Thoracic aorta (tissue), 2 donors: ENCODE measurements at regions not wholly inside any gene's neighbourhood (a gene's known extent, or its start where the extent isn't known, plus 50 kb on each side); places are given as distances from the start of the nearest gene placed in this dataset.

Experiments
- ATAC-seq: fragments of 150-250 bp; one replicate; pipeline ENCODE4 v1.8.0; 2017; ENCODE audit warnings: low read depth; ENCODE audit not compliant: insufficient number of reproducible peaks, low FRiP score
- DNase-seq: peaks from one replicate; pipeline ENCODE4 v3.0.0-alpha.2; 2020; ENCODE audit warnings: low spot score
- H3K27ac ChIP-seq, 2 donors: fragments of 200-600 bp; sonication (generic); 1 replicate in 1 of 2; 2 replicates in 1 of 2; pipeline ENCODE4 v1.5.1; 2016; ENCODE audit warnings: mild to moderate bottlenecking in 2 of 2, moderate library complexity in 2 of 2
- H3K27me3 ChIP-seq: fragments of 200-600 bp; sonication (generic); replicated peaks from 2 replicates; pipeline ENCODE4 v1.6.0; 2016; ENCODE audit warnings: mild to moderate bottlenecking; ENCODE audit not compliant: insufficient read depth
- H3K36me3 ChIP-seq: fragments of 200-600 bp; sonication (generic); one replicate; pipeline ENCODE4 v1.5.1; 2016
- H3K4me1 ChIP-seq, 2 donors: fragments of 200-600 bp; sonication (generic); 1 replicate in 1 of 2; 2 replicates in 1 of 2; pipeline versions ENCODE4 v1.5.1 to v1.6.0; 2016; ENCODE audit warnings: low read depth in 2 of 2, mild to moderate bottlenecking in 1 of 2; ENCODE audit not compliant: control insufficient read depth in 1 of 2
- H3K4me3 ChIP-seq: fragments of 200-600 bp; sonication (generic); 2 replicates; pipeline ENCODE4 v1.5.1; 2016; ENCODE audit warnings: mild to moderate bottlenecking
- H3K9me3 ChIP-seq: fragments of 200-600 bp; sonication (generic); 2 replicates; pipeline ENCODE4 v1.5.1; 2016
- CTCF ChIP-seq: fragments of 200-600 bp; sonication (generic); IDR thresholded peaks from one replicate; pipeline ENCODE4 v1.5.1; 2019; ENCODE audit warnings: antibody characterized with exemption

DNA sequence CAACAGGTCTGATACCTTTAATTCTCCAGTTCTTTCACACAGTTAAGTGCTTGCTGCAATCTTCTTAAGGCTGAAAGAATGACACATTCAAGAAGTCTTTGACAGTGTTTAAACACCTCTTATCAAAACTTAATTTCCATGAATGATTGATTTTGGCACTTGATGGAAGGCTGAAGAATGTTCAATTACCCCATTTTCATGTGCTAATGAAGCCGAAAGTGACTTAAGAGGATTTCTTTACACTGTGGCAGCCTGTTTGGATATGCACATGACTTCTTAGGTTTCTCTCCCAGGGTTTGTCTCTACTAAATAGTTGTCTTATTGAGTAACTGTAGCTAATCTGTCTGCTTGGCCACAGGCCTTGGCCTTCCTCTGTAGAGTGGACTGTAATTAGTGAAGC lies 81.1 kb upstream of the PRDM1 start:
- Histone ChIP-seq H3K9me3 (no peaks in the 10 kb centered on the region), H3K27me3 (peaks cover 5% of the 10 kb centered on the region), H3K36me3 (no peaks in the 10 kb centered on the region), H3K4me1 (no peaks in the 10 kb centered on the region), H3K27ac (no peak overlapping the region), H3K4me3 (no peak overlapping the region)
- DNase-seq (no peak), ATAC-seq (no peak)
- no peak for TF ChIP-seq CTCF

- ATAC-seq (no peak), DNase-seq (no peak)
- Histone ChIP-seq H3K4me3 (no peak overlapping the region), H3K36me3 (no peaks in the 10 kb centered on the region), H3K27me3 (peaks cover 5% of the 10 kb centered on the region), H3K9me3 (no peaks in the 10 kb centered on the region), H3K4me1 (no peaks in the 10 kb centered on the region), H3K27ac (no peak overlapping the region)
- TF ChIP-seq CTCF: no peak
These were observed 82.7 kb upstream of the PRDM1 start for GRCh38 chr6:106003268-106003987.

DNA sequence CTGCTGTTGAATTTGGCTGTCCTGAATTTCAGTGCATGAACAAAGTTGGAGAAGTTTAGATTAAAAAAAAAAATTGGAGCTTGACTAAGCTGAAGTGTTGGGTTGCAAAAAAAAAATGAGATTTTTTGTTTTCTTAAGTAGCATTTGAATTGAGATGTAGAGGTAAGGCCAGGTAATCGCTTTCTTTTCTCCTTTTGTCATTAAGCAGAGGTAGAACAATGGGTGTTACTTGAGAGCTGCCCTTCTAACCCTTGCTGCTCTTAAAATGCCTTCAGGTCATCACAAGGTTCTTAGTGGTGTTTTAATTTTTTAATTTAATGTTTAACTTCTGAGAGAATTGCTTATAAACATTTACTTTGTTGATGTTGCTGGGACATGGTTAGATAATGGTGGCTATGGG lies 84.1 kb upstream of the PRDM1 start:
- peaks cover 5% of the 10 kb centered on the region for H3K27me3 ChIP-seq
- H3K27ac ChIP-seq: no peak overlapping the region
- ATAC-seq: no peak
- DNase-seq: no peak
- no peak for TF ChIP-seq CTCF
- H3K4me1 ChIP-seq: no peaks in the 10 kb centered on the region
- no peaks in the 10 kb centered on the region for H3K9me3 ChIP-seq
- no peak overlapping the region for H3K4me3 ChIP-seq
- H3K36me3 ChIP-seq: no peaks in the 10 kb centered on the region

DNA sequence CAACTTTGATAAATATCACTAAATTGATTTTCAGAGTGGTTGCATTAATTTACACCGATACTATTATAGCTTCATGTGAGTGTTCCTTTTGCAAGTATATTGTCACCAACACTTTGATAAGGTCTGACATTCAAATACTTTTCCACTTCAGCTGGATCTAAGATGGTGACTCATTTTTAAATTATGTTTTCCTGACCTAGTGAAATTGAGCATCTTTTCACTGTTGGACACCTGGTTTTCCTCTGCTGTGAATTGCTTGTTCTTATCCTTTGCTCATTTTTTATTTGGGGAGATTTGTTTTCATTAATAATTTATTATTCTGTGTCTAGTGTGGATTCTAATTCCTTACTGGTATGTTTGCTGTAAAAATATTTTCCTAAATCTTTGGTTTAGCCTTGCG lies 85.2 kb upstream of the PRDM1 start:
- Histone ChIP-seq H3K9me3 (no peaks in the 10 kb centered on the region), H3K4me3 (no peak overlapping the region), H3K27me3 (peaks cover 5% of the 10 kb centered on the region), H3K36me3 (no peaks in the 10 kb centered on the region), H3K27ac (no peak overlapping the region), H3K4me1 (no peaks in the 10 kb centered on the region)
- TF ChIP-seq CTCF: no peak
- no peak for DNase-seq
- no peak for ATAC-seq

DNA sequence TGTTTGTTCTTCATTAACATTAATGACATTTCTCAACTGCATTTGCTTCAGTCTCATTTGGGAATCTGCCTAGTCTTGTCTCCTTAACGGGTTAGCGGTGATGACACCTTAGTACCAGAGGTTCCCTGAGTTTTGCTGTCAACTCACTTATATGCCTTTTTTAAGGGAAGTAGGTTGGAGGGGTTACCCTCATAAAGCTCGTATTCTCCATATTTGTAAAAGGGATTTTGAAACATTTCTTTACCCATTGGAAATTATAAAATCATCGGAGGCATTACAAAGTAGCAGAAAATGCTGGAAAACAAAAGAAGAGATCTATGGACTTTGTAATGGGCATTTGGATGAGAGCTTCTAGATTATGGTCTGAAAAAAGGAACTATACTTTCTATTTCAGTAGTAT lies 88.7 kb upstream of the PRDM1 start:
- TF ChIP-seq CTCF: no peak
- Histone ChIP-seq H3K4me1 (peaks cover 11 to 27% of the 10 kb centered on the region in 2 donors), H3K27me3 (peaks cover 21% of the 10 kb centered on the region), H3K36me3 (no peaks in the 10 kb centered on the region), H3K4me3 (no peak overlapping the region), H3K27ac (no peak overlapping the region), H3K9me3 (no peaks in the 10 kb centered on the region)
- ATAC-seq (no peak), DNase-seq (no peak)
